NCI-H345 (cell line): ENCODE measurements at regions not wholly inside any gene's neighbourhood (a gene's known extent, or its start where the extent isn't known, plus 50 kb on each side); places are given as distances from the start of the nearest gene placed in this dataset.
"Not testable (repeated sequence)": the region's sequence is repeated elsewhere in the genome, so short reads cannot be mapped to it uniquely, and the experiment has no call there.

Experiments used
- DNase-seq: peaks from one replicate; lab custom pipeline; 2025; lab: John Stamatoyannopoulos, UW

GRCh38 chr7:85890244-85890811 is 703.5 kb upstream of the SEMA3D start:
- DNase-seq = peak; percentile 5

- no peak for DNase-seq
These were observed 700.3 kb upstream of the SEMA3D start for GRCh38 chr7:85887133-85887532.

DNA sequence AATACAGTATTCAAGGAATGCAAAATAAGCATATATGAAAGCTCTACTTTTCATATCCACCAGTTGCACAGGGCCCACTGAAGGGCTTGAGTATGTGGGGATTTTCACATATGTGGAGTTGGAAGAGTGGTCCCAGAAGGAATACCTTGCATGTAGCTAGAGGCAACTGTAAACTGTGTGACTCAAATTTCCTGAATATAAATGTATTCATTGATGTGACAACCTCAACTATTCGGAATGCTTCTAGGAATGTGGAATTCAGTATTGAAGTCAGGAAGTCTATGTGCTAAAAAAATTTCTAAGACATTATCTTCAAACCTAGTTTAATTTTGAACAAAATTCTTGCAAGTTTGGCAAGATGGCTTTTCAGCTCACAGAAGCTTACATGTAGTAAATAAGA is 695.5 kb upstream of the SEMA3D start:
- no peak for DNase-seq

DNA sequence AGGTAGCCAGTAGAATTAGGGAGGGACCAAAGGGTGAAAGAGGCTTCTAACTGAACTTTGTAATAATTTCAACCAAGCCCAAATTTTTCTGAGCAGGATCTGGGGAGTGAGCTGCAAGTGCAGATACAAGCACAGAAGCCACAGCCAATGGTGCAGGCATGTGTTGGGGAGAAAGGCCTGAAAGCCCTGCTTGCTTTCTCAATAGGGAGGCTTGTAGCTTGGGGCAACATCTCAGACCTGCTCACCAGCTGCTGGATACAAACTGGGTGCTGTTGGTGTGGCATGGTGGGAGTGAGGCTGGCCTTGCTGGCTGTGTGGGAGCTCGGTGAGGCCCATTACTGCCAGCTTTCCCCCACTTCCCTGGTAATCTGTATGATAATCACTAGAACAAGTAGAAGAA is 688.5 kb upstream of the SEMA3D start:
- no peak for DNase-seq

GRCh38 chr7:85866540-85866939 is 679.7 kb upstream of the SEMA3D start:
- DNase-seq = no peak

GRCh38 chr7:85851571-85852193 is 664.8 kb upstream of the SEMA3D start:
- DNase-seq = no peak

DNA sequence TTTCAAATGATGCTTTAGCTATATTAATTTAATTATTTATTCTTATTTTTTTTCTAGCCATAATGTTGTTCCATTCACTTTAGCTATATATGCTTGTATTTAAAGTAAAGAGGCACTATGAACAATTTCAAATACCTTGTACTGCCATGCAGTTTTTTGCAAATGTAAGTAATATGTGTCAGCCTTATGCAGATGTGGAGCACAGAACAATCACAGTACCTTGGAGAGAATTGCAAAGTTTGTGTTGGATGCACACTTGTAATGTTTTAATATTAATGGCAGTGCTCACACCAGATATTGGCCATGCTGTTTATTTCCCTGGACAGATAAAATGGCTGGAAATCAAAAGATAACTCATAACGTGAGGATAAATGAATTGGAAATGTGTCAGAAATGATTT is 663.5 kb upstream of the SEMA3D start:
- DNase-seq = no peak

DNA sequence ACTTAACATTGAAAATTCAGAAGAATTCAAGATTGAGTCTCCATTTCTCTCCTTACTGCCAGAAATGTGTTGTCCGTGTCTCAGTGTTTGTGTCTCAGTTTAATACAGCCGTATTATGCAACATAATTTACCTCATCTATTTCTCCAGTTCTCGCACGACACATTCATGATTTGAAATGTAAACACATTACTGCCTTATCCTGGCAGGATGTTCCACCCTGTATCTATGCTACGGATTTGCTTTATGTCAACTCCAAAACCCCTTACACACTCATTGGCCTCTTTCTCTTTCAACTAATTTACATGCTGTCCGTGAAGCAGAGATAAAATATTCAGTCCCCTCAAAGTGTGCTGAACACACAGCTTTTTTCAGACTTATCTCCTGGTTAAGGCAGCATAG is 653.7 kb upstream of the SEMA3D start:
- no peak for DNase-seq

- no peak for DNase-seq
These were observed 646.2 kb upstream of the SEMA3D start for GRCh38 chr7:85833066-85833465.

GRCh38 chr7:85830982-85831381 is 644.1 kb upstream of the SEMA3D start:
- DNase-seq = no peak

DNA sequence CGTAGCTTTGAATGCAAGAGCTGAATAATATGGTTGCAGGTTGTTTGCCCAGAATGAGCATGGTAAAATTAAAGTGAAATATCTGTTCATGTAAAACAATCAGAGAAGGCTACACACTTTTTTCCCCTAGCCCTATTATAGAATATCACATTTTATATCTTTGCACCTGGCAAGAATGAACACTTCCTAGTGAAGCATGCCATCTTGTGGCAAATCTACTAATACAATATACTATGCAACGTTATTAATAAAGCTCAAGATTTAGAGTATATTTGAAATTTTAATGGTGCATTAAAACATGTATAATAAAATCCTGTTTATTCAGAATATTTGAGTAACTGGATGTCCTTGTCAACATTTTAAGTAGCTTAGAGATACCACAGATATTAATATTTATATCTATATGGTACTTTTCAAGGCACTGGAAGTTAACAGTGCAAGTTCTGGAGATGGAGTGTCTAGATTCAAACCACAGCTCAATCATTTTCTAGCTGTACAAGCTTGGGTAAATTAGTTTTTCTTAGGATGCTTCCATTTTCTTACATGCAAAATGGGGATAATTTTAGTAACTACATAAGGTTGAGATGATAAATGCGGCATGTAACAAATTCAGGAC is 643.1 kb upstream of the SEMA3D start:
- no peak for DNase-seq

DNA sequence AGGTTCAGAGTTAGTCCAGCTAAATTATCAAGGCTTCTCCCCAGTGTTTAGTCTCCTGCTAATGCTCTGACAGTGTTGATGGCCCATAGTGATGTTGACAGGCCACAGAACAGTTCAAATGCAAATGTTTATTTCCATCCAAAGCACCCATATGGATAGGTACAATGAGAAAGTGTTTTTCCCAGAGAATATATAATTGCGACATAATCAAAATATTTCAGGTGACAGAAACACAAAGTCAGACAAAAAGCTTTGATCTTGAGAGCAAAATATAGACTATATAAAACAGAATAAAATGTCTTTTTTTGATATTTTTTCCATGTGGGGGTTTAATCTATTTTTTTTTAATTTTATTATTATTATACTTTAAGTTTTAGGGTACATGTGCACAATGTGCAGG is 642.3 kb upstream of the SEMA3D start:
- DNase-seq = no peak

- DNase-seq = no peak
These were observed 641.8 kb upstream of the SEMA3D start for GRCh38 chr7:85828614-85829013.

- DNase-seq = no peak
These were observed 636.7 kb upstream of the SEMA3D start for GRCh38 chr7:85823396-85824080.

DNA sequence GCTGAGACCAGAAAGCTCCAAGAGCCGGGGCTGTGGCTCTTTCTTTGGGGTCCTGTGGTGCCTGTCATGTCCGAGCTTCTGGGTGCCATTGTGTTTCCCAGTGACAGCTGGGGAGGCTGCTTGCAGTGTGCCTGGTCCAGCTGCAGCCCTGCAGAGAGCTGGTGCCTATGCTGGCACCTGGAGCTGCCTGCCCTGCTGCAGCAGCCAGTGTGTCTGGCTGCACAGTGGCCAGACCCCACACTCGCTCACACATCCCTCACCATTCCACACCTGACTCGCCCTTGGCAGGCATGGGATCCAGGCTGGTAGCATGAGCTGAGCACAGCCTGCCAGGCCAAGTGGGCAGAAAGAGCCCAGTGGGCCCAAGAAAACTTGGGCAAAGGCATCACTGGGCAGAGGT is 635.1 kb upstream of the SEMA3D start:
- no peak for DNase-seq

DNA sequence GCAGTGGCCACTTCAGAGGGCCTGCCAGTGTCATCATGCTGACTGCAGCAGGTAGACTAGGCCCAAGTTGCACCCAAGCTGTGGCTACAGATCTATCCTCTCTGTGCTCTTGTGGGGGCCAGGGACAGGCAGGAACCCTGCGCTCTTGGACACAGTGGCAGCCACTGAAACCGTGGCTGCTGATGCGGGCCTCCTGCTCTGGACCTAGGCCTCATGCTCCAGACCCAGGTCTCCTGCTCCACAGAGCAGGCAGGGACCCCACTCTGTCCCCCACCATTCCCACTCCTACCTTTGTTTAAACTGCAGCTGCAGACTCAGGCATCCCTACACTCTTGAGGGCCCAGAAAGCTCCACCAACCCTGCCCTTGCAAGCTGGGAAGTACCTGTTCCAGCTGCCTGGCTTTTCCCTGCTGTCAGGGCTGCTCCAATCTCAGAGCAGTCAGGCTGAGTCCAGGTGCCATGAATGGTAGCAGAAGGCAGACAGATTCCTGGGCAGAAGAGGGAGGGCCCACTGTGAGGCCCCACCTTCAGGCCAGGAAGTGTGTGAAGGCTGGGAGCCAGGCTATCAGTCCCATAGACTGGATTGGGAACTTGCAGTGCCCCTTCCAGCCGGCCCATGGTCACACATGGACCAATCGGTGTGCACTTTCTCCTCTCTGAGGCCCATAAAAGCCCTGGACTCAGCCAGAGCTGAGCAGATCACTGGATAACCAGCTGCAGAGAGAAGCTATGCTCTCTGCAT is 634.0 kb upstream of the SEMA3D start:
- no peak for DNase-seq

GRCh38 chr7:85815526-85815925 is 628.7 kb upstream of the SEMA3D start:
- no peak for DNase-seq

GRCh38 chr7:85806321-85806720 is 619.5 kb upstream of the SEMA3D start:
- DNase-seq = no peak

- no peak for DNase-seq
These were observed 618.8 kb upstream of the SEMA3D start for GRCh38 chr7:85805656-85806055.

GRCh38 chr7:85805249-85805648 is 618.4 kb upstream of the SEMA3D start:
- no peak for DNase-seq

DNA sequence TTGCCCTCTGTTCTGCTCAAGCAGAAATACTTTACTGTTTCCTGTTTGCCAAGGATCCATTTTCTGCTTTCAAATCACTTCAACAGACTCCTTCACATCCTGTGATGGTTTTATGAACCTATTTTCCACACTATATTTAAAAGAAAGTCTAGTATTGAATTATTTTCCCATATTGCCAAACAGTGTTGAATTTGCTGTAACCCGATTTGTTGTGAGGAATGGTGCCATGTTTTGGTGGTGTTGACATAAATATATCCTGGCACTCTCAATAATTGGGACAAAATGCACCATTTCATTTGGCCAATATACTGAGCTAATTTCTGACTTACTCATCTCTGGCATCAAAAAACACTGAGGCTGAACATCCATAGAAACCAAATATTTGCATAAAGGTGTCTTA is 615.4 kb upstream of the SEMA3D start:
- no peak for DNase-seq

- DNase-seq = no peak
These were observed 610.1 kb upstream of the SEMA3D start for GRCh38 chr7:85796956-85797355.

- not testable (repeated sequence) for DNase-seq
These were observed 604.2 kb upstream of the SEMA3D start for GRCh38 chr7:85791098-85791497.
